Islet precursor cell (in vitro differentiated cells): ENCODE measurements at regions not wholly inside any gene's neighbourhood (a gene's known extent, or its start where the extent isn't known, plus 50 kb on each side); places are given as distances from the start of the nearest gene placed in this dataset.
"Not testable (repeated sequence)": the region's sequence is repeated elsewhere in the genome, so short reads cannot be mapped to it uniquely, and the experiment has no call there.

Source experiments
- DNase-seq: peaks from one replicate; pipeline ENCODE4 v3.0.0-alpha.2; 2018

DNA sequence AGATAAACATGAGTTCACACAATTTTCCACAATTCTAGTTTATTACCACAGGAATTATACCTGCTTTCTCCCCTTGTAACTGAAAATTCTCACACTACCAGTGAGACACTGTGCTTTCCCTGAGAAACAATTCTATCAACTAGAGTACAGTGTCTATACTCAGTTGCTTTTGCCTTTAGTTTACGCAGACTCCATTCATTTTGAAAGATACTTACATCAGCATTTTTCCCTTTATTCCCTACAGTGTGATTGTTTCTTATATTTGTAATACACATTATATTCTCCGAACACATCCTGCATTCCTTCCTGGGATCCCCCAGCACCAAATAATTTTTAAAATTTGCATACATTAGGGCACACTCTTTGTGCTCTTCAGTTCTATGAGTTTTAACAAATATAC, 1455.5 kb downstream of the SUCLG1 start:
- no peak for DNase-seq

DNA sequence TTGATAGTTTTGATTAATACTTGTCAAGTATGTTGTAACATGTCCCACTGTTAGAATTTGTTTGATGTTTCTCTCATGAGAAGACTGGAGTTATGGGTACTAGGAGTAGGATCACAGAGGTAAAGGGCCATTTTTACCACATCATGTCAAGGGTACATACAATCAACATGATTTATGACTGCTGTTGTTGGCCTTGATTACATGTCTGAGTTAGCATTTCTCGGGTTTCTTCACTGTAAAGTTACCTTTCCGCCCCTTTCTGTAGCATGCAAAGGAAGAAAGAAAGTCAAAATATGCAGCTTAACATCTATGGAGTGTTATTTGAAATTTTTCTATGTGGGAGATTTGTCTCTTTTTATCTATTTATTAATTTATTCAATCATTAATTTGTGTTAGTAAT, 1456.4 kb downstream of the SUCLG1 start:
- no peak for DNase-seq

DNA sequence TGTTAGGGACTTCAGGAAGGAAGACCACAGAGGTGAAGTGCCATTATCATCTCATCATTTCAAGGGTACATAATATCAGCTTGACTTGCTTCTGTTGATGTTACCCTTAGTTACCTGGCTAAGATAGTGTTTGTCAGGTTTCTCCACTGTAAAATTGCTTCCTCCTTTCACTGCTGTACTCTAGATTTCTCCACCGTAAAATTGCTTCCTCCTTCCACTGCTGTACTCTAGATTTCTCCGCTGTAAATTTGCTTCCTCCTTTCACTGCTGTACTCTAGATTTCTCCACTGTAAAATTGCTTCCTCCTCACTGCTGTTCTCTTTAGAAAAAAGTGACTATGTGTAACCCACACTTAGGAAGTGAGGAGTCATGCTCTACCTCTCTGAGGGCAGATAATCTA, 1460.3 kb downstream of the SUCLG1 start:
- no peak for DNase-seq

DNA sequence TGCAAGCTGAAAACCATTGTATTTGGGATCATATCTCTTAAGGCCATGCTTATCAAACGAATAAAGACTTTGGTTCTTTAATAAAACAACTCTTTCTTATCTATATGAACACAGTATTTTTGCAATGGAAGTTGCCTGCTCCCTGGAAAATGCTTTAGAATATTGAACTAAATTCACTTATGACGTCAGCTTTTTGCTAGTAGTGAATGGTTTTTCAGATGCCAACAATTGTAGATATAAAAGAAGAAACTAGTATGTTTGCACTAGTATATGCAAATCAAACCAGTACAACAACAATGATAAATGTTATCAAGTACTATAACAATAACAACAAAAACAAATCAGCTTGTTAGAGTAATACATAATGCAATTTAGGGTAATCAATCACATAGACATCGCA, 1462.9 kb downstream of the SUCLG1 start:
- no peak for DNase-seq

DNA sequence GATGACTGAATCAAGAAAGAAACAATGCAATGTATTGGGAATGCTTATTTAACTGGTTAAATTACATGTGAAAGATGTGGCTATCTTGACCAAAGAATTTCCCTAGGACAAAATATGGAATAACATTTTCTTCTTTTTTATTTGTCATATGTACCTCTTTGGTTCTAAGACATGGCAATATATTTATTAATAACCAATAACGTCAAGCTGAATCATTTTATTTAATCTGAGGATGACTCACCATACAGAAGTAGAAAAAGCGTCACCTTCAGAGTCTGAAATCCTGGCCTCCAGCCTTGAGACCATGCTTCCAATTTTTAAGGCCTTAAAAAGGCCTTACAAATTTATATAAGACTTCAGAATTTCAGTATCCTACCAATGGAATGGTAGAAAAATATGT, 1464.9 kb downstream of the SUCLG1 start:
- no peak for DNase-seq

DNA sequence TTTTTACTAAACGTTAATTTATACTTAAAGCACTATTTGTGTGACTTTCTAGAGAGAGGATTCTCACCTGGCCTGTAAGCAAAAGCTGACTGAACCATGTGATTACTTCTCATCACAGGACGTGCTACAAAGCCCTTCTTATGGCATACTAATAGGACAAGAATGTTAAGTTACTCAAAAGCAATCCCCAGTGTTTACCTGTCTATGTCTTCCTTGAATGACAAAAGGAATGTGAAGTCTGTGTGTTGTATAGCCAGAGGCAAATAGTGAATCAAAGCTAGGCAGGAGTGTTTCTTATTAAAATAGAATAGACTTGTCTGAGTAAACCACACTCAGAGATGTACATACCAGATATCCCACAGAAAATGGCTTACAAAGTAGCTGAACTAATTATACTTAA, 1465.5 kb downstream of the SUCLG1 start:
- peak; percentile 61 for DNase-seq

DNA sequence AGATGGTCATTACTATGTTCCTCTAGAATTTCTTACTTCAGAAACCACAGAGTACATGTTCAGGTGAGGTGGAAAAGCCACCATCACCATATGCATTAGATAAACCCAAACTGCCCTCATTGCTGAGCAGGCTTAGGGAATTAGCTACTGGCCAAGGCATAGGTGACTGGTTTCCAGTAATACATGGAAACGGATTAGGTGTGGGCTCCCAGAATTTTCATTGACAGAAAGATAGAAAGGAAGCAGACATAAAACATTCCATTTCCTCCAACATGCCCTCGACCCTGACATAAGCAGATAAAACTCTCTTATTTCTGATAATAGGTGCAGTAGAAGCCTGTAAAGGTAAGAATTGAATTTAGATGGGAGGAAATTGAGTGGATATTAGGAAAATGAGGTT, 1466.1 kb downstream of the SUCLG1 start:
- peak; percentile 52 for DNase-seq

DNA sequence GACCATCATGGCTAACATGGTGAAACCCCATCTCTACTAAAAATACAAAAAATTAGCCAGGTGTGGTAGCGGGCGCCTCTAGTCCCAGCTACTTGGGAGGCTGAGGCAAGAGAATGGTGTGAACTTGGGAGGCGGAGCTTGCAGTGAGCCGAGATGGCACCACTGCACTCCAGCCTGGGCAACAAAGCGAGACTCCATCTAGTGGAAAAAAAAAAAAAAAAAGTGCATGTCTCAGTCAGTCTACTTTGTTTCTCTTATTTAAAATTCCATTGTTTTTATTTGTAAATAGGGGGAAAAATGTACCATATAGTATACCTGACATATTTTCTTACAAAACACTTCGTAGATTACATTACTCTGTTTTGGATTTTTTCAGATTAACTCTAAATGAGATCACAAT, 1471.4 kb downstream of the SUCLG1 start:
- not testable (repeated sequence) for DNase-seq

DNA sequence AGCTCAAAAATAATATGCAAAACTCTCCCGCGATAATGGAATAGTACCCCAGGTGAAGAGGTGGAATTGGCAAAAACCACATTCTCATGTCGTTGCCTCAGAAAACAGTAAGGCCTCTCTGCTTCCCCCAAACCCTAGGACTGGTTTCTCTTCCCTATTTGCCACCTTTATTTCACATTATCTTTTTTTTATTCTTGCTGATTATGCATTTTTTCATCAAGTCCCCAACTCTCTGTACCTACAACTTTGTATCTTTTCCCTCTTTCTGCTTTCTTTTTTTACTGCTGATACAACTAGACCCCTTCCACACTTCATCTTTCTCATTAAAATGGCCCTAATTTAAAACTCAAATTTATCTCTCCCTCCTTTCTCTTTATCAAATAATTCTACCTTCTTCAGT, 1472.2 kb downstream of the SUCLG1 start:
- no peak for DNase-seq

DNA sequence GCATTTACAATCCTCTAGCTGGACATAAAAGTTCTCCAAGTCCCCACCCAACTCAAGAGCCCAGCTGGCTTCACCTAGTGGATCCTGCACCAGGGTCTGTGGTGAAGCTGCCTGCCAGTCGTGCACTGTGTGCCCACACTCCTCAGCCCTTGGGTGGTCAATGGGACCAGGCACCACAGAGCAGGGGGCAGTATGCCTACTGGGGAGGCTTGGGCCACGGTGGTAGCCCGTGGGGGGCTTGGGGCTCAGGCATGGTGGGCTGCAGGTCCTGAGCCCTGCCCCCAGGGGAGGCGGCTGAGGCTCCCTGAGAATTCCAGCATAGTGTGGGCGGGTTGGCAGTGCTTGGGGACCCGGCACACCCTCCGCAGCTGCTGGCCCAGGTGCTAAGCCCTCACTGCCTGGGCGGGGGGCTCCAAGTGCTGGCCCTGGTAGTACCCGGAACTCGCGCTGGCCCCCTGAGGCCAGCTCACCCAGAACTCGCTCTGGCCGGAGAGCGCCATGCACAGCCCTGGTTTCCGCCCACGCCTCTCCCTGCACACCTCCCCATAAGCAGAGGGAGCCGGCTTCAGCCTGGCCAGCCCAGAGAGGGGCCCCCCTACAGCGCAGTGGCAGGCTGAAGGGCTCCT, 1473.4 kb downstream of the SUCLG1 start:
- DNase-seq, result no peak

DNA sequence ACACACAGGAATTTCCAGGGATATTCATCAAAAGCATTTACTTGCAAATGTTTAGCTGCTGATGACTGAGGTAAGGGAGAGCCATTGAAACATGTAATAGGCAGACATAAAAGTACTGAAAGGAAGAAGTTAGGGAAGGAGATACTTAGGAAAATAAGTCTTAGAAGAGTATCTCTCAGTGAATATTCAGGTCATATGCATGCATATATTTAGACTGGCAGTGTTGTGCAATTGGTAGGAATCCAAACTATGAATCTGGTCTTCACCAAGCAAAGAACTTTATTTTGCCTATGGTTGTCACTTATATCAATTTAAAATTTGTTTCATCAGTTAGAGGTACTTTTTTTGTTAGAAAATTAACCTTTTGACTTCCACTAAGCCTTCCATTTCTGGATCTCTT, 1490.7 kb downstream of the SUCLG1 start:
- DNase-seq, result no peak

DNA sequence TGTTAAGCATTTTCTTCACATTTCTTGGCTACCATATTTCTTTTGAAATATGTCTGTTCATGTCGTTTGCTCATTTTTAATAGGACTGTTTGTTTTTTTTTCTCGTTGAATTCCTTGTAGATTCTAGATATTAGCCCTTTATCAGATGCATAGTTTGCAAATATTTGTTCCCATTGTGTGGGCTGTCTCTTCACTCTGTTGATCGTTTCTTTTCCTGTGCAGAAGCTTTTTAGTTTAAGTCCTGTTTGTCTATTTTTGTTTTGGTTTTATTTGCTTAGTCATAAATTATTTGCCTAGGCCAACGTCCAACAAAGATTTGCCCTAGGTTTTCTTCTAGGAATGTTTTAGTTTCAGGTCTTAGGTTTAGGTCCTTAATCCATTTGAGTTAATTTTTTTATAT, 1494.7 kb downstream of the SUCLG1 start:
- DNase-seq, result no peak

DNA sequence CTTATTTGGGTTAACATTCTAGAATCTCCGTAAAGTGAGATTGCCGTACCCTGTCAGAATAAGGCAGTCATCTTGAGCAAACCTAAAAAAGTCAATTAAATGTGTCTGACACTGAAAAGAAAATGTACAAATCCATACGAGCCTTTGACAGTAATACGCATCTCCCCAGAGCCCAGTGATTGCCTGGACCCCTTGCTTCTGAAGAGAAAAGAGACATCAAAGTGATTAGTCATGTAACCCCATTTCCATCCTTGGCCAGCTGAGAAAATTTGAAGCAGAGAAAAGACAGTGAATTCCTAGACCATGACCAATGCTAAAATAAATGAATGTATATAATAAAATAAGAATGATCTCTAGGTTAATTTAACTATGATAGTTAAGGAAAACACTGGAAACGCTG, 1499.4 kb downstream of the SUCLG1 start:
- no peak for DNase-seq

DNA sequence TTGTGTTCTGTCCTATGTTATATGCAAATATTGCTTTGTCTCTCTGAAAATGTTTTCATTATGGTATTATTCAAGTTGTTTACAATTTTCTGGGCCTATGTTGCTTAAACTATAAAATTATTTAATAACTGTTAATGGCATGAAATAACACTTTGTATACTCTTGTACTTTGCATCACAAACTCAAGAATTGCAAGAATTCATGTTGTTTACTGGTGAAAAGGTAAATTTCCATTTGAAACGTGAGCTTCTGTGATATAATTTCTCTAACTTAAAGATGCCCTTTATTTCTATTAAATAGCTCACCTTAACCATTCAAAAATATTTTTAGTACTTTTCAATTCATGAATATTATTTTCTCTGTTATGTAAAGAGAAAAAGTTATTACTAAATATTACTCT, 1504.2 kb downstream of the SUCLG1 start:
- no peak for DNase-seq

DNA sequence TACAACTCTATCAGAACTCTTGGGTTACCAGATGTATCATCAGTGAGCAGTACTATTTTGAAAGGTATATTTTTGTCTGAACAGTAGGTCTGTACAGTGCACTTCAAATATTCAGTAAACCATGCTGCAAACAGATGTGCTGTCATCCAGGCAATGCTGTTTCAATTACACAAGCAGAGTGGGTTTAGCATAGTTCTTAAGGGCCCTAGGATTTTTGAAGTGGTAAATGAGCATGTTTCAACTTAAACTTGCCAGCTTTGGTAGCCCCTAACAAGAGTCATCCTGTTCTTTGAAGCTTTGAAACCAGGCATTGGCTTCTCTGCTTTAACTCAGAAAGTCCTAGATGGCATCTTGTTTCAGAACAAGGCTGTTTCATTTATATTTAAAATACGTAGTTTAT, 1519.9 kb downstream of the SUCLG1 start:
- no peak for DNase-seq

DNA sequence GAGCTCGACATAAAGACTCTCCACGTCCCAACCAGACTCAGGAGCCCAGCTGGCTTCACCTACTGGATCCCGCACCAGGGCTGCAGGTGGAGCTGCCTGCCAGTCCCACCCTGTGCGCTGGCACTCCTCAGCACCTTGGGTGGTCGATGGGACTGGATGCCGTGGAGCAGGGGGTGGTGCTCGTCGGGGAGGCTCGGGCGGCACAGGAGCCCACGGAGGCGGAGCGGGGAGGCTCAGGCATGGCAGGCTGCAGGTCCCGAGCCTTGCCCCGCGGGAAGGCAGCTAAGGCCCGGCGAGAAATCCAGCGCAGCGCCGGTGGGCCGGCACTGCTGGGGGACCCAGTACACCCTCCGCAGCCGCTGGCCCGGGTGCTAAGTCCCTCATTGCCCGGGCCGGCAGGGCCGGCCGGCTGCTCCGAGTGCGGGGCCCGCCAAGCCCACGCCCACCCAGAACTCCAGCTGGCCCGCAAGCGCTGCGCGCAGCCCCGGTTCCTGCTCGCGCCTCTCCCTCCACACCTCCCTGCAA, 1520.7 kb downstream of the SUCLG1 start:
- not testable (repeated sequence) for DNase-seq

DNA sequence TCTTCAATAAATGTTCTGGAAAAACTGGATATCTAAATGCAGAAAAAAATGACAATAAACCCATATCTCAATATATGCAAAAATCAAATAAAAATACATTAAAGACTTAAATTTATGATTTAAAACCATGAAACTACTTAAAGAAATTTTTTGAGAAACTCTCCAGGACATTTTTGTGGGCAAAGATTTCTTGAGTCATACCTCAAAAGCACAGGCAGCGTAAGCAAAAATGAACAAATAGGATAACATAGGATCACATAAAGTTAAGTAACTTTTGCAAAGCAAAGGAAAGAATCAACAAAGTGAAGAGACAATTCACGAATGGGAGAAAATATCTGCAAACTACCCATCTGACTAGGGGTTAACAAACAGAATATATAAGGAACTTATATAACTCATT, 1545.5 kb downstream of the SUCLG1 start:
- no peak for DNase-seq

DNA sequence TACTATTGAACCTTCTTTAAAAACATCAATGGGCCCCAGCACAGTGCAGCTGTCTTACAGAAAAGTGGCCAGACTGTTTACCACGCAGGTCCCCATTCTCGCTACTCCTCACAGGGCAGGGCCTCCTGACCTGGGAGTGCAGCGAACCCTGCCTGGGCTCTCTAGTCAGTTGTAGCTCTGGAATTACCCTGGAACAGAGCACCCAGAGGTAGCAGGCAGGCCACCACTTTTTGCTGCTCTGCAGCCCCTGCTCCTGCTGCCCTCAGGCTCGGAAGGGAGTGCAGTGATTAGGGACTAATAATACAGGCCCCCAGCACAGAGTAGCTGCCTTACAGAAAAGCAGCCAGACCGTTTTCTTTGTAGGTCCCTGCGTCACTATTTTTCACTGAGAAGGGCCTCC, 1563.0 kb downstream of the SUCLG1 start:
- DNase-seq, result peak; percentile 64

DNA sequence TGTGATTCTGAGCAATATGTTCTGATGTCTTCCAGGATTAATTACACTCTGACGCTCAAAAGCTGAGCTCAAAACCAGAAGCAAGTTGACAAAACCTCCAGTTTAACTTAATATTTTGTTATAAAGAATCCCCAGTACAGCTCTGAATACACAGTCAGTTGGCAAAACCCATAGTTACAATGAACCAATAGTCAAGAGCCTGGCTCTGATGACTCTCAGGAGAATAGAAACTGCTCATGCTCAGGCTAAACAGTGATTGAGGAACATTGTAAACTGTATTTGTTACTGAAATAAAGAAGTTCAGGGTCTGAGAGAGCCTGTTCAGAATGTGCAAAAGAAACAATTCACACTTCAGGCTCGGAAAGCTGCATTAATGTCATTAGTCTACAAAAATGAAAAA, 1565.9 kb downstream of the SUCLG1 start:
- no peak for DNase-seq

DNA sequence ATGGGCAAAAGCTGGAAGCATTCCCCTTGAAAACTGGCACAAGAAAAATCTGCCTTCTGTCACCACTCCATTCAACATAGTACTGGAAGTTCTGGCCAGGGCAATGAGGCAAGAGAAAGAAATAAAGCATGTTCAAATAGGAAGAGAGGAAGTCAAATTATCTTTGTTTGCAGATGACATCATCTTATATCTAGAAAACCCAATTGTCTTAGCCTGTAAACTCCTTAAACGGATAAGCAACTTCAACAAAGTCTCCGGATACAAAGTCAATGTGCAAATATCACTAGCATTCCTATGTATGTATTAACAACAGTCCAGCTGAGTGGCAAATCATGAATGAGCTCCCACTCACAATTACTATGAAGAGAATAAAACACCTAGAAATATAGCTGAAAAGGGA, 1579.3 kb downstream of the SUCLG1 start:
- no peak for DNase-seq

DNA sequence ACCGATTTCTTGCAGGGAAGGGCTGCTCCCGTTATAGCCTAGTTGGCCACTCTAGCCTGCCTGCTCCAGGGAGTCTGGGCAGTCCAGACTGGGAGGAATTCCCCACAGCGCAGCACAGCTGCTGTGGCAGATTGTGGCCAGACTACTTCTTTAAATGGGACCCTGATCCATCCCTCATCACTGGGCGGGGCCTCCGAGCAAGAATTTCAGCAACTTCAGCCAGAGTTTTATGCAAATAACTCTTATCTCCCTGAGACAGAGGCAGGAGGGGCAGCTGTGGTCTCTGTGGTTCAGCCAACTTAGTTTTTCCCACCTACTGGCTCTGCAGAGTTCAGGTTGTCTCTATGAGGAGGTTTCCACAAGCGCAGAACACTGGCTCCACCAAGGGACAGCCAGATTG, 1583.2 kb downstream of the SUCLG1 start:
- peak; percentile 67 for DNase-seq

DNA sequence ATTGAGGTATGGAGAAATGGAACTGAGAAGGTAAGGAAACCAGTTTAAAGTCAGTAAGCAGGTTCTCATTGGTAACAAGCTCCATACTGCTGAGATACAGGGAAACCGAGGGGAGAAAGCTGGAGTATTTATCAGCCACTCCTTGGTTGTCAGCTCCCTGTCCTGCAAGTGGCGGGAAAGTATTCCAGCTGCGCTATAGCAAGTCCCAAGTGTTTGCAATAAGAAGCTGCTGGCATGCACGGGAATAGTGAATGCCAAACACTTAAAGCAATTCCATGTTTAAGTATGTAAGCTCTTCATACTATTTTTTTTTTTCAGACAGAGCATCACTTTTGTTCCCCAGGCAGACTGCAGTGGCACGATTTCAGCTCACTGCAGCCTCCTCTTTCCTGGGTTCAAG, 1601.1 kb downstream of the SUCLG1 start:
- no peak for DNase-seq

DNA sequence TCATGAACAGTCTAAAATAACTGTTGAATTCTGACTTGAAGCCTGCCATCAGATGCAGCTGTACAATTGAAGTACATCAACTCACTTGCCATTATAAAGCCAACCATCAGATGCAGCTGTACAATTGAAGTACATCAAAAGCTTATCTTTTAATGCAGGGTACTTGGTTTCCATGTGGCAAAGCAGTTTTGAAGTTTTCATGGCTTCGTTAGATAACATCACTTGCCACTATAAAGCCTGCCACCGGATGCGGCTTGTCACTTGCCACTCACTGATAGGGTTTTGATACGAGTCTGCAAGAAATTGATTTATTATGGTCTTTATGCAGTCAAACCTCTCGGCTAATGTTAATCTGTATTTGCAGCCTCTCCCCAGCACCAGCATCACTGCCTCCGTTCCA, 1605.8 kb downstream of the SUCLG1 start:
- DNase-seq, result no peak

DNA sequence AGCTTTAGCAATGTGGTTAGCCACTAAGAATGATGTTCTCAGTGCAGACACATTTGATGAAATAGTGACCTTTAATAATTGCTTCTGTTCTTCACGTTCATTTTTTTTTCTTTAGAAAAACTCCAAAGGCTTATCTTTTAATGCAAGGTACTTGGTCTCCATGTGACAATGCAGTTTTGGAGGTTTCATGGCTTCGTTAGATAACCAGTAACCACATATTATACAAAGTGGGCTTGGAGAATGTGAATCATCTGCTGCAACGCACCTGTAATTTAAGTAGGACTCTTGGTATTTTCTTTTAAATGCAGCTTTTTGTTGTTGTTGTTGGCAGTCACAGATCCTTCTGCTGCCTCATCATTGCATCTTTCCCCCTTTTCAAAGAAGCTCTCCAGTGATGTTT, 1606.3 kb downstream of the SUCLG1 start:
- no peak for DNase-seq

DNA sequence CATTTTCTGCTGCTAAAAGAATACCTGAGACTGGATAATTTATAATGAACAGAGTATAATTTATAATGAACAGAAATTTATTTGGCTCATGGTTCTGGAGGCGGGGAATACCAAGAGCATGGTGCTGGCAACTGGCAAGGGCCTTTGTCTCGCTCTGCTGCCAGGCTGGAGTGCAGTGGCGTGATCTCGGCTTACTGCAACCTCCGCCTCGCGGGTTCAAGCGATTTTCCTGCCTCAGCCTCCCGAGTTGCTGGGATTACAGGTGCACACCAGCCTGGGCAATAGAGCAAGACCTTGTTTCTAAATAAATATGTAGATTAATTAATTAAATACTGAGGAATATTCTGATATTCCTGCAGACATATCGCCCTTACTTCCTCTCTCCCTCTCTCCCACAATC, 1610.8 kb downstream of the SUCLG1 start:
- DNase-seq, result no peak

DNA sequence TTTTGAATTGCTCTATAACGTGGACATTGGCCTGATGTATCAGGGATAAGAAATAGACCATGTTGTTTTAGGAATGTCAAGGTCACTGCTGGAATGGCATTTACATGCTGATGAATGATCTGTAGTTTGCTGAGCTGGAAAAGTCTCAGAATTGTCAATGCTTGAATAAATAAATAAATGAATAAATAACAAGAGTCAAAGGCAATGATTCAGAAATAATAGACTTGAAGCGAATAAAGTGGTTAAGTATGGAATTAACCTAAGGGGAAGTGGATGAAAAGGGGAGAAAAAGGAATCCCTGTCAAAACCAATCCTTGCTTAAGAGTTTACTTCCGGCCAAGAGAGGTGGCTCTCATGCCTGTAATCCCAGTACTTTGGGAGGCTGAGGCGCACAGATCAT, 1620.0 kb downstream of the SUCLG1 start:
- DNase-seq, result no peak
